Adrenal gland (tissue), 5 donors: ENCODE measurements at regions not wholly inside any gene's neighbourhood (a gene's known extent, or its start where the extent isn't known, plus 50 kb on each side); places are given as distances from the start of the nearest gene placed in this dataset.

Experiments used
- POLR2A ChIP-seq, 2 donors: fragments of 450-650 bp; IDR thresholded peaks; one replicate each; pipeline ENCODE4 v1.6.1; 2017; ENCODE audit warnings: antibody characterized with exemption in 2 of 2, mild to moderate bottlenecking in 2 of 2, moderate library complexity in 1 of 2
- TF ChIP-seq, protein P1 (sequence below), 6 experiments: fragments of 450-650 bp in 4 of 6; fragments of 200-600 bp in 2 of 6; sonication (generic) in 1 of 6; IDR thresholded peaks; 1 replicate in 5 of 6; 2 replicates in 1 of 6; pipeline versions ENCODE4 v1.5.1 to v1.8.0; 2016 to 2021; ENCODE audit warnings: antibody characterized with exemption in 6 of 6, mild to moderate bottlenecking in 2 of 6, moderate library complexity in 1 of 6
- donor health status: DM: no; HTN: no; CAD: no.

DNA sequence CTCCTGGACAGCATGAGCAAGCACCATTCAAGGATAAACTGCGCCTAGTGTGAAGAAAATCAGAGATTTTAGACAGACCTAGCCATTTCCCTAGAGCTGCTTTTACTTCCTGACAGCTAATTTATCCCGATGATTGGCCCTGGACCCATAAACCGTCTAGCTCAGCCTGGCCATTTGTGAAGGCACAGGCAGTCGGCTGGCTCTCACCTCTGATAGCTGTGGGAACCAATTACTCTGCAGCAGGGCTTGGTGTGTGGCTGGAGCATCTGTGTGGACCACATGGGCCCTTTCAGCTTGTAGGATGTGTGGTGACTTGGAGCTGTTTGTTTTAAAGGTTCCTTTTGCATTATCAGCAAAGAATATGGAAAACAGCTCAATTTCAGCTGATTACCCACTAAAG is 111.1 kb upstream of the NPY start:
- TF ChIP-seq POLR2A (IDR thresholded peaks at IDR 0.05): no peak
- TF ChIP-seq, protein P1, sequence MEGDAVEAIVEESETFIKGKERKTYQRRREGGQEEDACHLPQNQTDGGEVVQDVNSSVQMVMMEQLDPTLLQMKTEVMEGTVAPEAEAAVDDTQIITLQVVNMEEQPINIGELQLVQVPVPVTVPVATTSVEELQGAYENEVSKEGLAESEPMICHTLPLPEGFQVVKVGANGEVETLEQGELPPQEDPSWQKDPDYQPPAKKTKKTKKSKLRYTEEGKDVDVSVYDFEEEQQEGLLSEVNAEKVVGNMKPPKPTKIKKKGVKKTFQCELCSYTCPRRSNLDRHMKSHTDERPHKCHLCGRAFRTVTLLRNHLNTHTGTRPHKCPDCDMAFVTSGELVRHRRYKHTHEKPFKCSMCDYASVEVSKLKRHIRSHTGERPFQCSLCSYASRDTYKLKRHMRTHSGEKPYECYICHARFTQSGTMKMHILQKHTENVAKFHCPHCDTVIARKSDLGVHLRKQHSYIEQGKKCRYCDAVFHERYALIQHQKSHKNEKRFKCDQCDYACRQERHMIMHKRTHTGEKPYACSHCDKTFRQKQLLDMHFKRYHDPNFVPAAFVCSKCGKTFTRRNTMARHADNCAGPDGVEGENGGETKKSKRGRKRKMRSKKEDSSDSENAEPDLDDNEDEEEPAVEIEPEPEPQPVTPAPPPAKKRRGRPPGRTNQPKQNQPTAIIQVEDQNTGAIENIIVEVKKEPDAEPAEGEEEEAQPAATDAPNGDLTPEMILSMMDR (IDR thresholded peaks at IDR 0.05): no peak
